ENCODE measurements at regions not wholly inside any gene's neighbourhood (a gene's known extent, or its start where the extent isn't known, plus 50 kb on each side); places are given as distances from the start of the nearest gene placed in this dataset.

DNA sequence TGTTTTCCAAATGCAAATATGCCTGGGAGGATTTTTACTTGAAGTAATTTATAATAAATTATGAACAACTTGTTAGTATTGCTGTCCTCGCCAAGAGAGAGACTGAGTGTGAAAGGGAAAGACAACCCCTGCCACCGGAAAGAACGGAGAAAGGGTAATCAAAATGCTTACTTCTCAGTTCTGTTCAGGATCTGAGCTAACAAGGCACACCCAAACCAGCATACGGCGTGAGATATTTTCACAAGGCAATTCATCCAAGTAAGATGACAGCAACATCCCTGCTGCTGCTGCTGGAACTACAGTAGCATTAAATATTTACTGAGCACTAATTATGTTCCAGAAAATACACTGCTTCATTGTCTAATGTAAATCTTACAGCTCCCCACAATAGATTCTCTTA is 96.1 kb downstream of the KBTBD8 start:
- Histone ChIP-seq H3K27ac (ENCODE audit: low read depth, low read length) (no peak overlapping the region), H3K4me3 (ENCODE audit: low read depth, low read length) (no peak overlapping the region), H3K9ac (ENCODE audit: low read depth, low read length) (no peak overlapping the region)

DNA sequence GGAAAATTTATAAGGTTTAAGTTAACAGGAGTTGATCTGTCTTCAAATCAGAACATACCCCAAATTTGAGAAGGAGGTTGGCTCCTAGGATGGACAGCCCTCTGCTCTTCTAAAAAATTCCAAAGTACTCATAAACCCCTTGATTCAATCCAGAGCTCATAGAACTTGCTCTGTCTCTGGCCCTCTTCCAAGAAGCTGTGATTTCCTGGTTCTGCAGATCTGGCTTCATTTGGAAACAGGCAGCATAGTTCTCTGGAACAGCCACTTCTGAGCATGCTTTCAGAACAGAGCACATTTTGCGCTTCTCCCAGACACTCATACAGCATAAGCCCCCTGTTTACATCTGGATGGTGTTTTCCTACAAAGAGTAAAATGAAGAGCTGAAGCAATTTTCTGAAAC is 96.7 kb downstream of the KBTBD8 start:
- Histone ChIP-seq H3K9ac (ENCODE audit: low read depth, low read length) (no peak overlapping the region), H3K4me1 (ENCODE audit: control insufficient read depth, insufficient read depth, low read length) (no peaks in the 10 kb centered on the region), H3K36me3 (ENCODE audit: control insufficient read depth, insufficient read depth, low read length) (no peaks in the 10 kb centered on the region), H3K27me3 (ENCODE audit: control insufficient read depth, insufficient read depth, low read length) (no peaks in the 10 kb centered on the region), H3K9me3 (ENCODE audit: control insufficient read depth, insufficient read depth, low read length) (no peaks in the 10 kb centered on the region), H3K4me3 (ENCODE audit: low read depth, low read length) (no peak overlapping the region), H3K27ac (ENCODE audit: low read depth, low read length) (no peak overlapping the region)

More for the DNA sequence above, 96.1 kb downstream of the KBTBD8 start:
- H3K9me3 ChIP-seq (ENCODE audit: control insufficient read depth, insufficient read depth, low read length): no peaks in the 10 kb centered on the region
- no peaks in the 10 kb centered on the region for H3K4me1 ChIP-seq (ENCODE audit: control insufficient read depth, insufficient read depth, low read length)
- H3K27me3 ChIP-seq (ENCODE audit: control insufficient read depth, insufficient read depth, low read length): no peaks in the 10 kb centered on the region
- H3K36me3 ChIP-seq (ENCODE audit: control insufficient read depth, insufficient read depth, low read length): no peaks in the 10 kb centered on the region

DNA sequence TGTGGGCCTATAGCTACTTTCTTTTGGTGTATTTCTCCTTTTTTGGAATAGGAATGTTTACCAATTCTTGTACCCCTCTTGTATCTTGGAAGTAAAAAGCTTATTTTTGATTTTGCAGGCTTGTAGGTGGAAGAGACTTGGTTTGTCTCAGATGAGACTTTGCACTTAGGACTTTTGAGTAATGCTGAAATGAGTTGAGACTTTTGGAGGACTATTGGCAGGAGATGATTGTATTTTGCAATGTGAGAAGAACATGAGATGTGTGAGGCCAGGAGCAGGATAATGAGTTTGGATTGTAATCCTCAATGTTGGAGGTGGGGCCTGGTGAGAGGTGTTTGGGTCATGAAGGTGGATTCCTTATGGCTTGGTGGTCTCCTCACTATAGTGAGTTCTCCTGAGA is 106.3 kb downstream of the KBTBD8 start:
- no peaks in the 10 kb centered on the region for H3K36me3 ChIP-seq (ENCODE audit: control insufficient read depth, insufficient read depth, low read length)

DNA sequence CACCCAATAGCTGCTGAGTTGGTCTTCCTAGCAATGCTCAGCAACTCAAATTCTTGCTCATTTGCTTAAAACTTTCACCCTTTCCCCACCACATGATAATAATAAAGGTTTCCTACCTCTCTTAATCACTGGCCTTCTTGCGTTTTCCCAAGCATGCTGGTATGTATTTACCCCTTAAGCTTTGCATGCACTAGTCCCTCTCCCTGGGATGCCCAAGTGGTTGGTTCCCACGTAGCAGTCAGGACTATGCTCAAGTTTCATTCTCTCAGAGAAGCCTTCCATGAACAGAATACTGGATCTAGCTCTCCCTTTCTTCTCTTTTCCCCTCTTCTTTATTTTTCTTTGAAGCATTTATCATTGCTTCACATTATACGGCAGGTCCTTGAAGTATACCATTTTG is 108.8 kb downstream of the KBTBD8 start:
- no peak overlapping the region for H3K27ac ChIP-seq (ENCODE audit: low read depth, low read length)
- no peak overlapping the region for H3K9ac ChIP-seq (ENCODE audit: low read depth, low read length)
- H3K27me3 ChIP-seq (ENCODE audit: control insufficient read depth, insufficient read depth, low read length): no peaks in the 10 kb centered on the region
- H3K9me3 ChIP-seq (ENCODE audit: control insufficient read depth, insufficient read depth, low read length): no peaks in the 10 kb centered on the region
- H3K4me1 ChIP-seq (ENCODE audit: control insufficient read depth, insufficient read depth, low read length): peaks cover 11% of the 10 kb centered on the region
- no peak overlapping the region for H3K4me3 ChIP-seq (ENCODE audit: low read depth, low read length)
- H3K36me3 ChIP-seq (ENCODE audit: control insufficient read depth, insufficient read depth, low read length): no peaks in the 10 kb centered on the region

More for the DNA sequence above, 106.3 kb downstream of the KBTBD8 start:
- no peaks in the 10 kb centered on the region for H3K9me3 ChIP-seq (ENCODE audit: control insufficient read depth, insufficient read depth, low read length)
- no peak overlapping the region for H3K4me3 ChIP-seq (ENCODE audit: low read depth, low read length)
- no peak overlapping the region for H3K9ac ChIP-seq (ENCODE audit: low read depth, low read length)
- peaks cover 4% of the 10 kb centered on the region for H3K4me1 ChIP-seq (ENCODE audit: control insufficient read depth, insufficient read depth, low read length)
- H3K27ac ChIP-seq (ENCODE audit: low read depth, low read length): no peak overlapping the region
- no peaks in the 10 kb centered on the region for H3K27me3 ChIP-seq (ENCODE audit: control insufficient read depth, insufficient read depth, low read length)

DNA sequence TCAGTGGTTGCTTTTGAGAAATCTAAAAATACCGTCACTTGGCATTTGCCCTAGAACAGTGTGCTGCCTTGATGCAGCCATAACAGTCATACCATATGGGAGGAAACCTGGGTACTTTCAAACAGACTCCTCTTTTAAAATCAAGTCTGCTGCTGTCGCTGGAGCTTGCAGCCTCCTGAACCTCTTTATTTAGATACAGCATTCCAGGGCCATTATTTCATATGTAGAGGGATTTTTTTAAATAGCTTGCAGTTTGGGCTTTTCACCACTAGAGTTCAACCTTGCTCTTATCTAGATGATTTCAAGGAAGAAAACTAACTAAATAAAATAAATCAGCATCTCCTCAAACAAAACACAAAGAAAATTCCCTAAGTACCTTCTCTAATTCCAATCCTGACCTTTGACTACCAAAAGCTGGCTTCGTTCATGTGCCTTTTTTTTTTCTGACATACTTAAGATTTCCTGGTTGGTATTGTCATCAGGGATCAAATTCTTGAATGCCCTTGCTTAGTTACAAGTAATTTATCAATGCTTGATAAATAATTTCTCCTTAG is 111.6 kb downstream of the KBTBD8 start:
- H3K4me1 ChIP-seq (ENCODE audit: control insufficient read depth, insufficient read depth, low read length): peaks cover 11% of the 10 kb centered on the region
- H3K36me3 ChIP-seq (ENCODE audit: control insufficient read depth, insufficient read depth, low read length): no peaks in the 10 kb centered on the region
- H3K27ac ChIP-seq (ENCODE audit: low read depth, low read length): no peak overlapping the region
- no peak overlapping the region for H3K9ac ChIP-seq (ENCODE audit: low read depth, low read length)
- H3K4me3 ChIP-seq (ENCODE audit: low read depth, low read length): no peak overlapping the region
- no peaks in the 10 kb centered on the region for H3K27me3 ChIP-seq (ENCODE audit: control insufficient read depth, insufficient read depth, low read length)
- no peaks in the 10 kb centered on the region for H3K9me3 ChIP-seq (ENCODE audit: control insufficient read depth, insufficient read depth, low read length)

DNA sequence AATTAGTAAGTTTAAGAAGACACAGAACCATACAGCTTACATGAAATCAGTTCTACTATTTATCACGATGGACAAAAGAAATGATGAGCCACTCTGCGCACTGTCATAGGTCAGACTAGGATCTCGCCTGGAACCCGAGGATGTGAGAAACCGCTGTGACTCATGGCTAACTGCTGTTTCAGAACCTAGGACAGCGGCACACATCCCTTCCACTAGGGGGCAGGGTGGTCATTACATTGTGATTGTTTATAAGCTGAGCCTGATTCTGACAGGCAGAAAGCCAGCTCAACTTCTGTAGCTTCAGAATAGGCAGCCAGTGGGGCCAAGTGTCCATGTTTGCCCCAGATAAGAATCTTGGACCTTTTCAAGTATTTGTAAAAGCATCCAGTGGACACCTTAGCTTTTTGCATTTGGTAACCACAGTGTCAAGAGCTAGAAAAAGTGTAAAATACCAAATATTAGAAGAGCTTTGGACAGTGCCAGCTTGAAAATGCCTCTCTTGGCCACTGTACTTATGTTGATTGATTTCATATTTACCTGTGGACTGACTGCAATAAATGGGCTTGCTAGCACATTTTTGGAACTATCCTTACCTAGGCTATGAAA is 115.8 kb downstream of the KBTBD8 start:
- H3K9me3 ChIP-seq (ENCODE audit: control insufficient read depth, insufficient read depth, low read length): no peaks in the 10 kb centered on the region

DNA sequence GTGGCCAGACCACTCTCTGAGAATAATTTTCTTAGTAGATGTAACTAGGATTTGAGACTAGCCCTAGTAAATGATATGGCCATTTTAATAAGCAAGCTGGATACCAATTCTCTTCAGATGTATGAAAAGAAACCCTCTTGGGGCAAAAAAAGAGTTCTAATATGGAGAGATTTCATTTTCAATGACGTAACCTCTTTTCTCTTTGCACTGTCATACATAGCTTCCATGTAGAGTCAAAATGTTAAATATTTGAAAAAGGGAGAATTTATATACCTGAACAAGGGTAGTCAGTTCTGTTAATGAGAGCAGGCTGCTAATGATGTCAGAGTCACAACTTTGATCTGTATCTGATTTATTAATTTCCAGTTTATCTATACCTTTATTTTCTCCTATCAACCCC is 120.0 kb downstream of the KBTBD8 start:
- Histone ChIP-seq H3K36me3 (ENCODE audit: control insufficient read depth, insufficient read depth, low read length) (no peaks in the 10 kb centered on the region), H3K9me3 (ENCODE audit: control insufficient read depth, insufficient read depth, low read length) (no peaks in the 10 kb centered on the region), H3K27me3 (ENCODE audit: control insufficient read depth, insufficient read depth, low read length) (no peaks in the 10 kb centered on the region), H3K9ac (ENCODE audit: low read depth, low read length) (no peak overlapping the region), H3K4me3 (ENCODE audit: low read depth, low read length) (no peak overlapping the region), H3K27ac (ENCODE audit: low read depth, low read length) (no peak overlapping the region), H3K4me1 (ENCODE audit: control insufficient read depth, insufficient read depth, low read length) (no peaks in the 10 kb centered on the region)

More for the DNA sequence above, 115.8 kb downstream of the KBTBD8 start:
- H3K27me3 ChIP-seq (ENCODE audit: control insufficient read depth, insufficient read depth, low read length): no peaks in the 10 kb centered on the region
- no peak overlapping the region for H3K9ac ChIP-seq (ENCODE audit: low read depth, low read length)
- no peak overlapping the region for H3K4me3 ChIP-seq (ENCODE audit: low read depth, low read length)
- H3K36me3 ChIP-seq (ENCODE audit: control insufficient read depth, insufficient read depth, low read length): no peaks in the 10 kb centered on the region
- H3K27ac ChIP-seq (ENCODE audit: low read depth, low read length): no peak overlapping the region
- peaks cover 11% of the 10 kb centered on the region for H3K4me1 ChIP-seq (ENCODE audit: control insufficient read depth, insufficient read depth, low read length)

DNA sequence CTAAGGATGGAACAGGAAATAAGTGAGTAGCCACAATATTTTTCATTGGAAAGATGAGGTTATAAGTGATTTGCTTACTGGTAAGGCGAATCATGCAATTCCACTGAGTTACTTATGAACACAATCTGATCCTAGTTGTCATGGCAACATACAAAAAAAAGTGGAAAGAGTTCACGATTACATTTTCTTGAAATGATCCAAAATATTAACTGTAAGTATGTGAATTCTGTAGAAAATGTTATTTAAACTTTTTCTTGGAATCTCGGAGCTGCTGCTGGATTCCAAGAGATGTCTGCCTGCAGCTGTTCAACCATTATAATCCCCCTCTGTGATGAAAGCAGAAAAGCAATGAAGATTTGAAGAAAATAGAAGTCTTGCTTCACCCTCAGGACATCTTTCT is 120.5 kb downstream of the KBTBD8 start:
- Histone ChIP-seq H3K4me1 (ENCODE audit: control insufficient read depth, insufficient read depth, low read length) (no peaks in the 10 kb centered on the region), H3K9ac (ENCODE audit: low read depth, low read length) (no peak overlapping the region), H3K4me3 (ENCODE audit: low read depth, low read length) (no peak overlapping the region), H3K27me3 (ENCODE audit: control insufficient read depth, insufficient read depth, low read length) (no peaks in the 10 kb centered on the region), H3K36me3 (ENCODE audit: control insufficient read depth, insufficient read depth, low read length) (no peaks in the 10 kb centered on the region), H3K9me3 (ENCODE audit: control insufficient read depth, insufficient read depth, low read length) (no peaks in the 10 kb centered on the region), H3K27ac (ENCODE audit: low read depth, low read length) (no peak overlapping the region)

DNA sequence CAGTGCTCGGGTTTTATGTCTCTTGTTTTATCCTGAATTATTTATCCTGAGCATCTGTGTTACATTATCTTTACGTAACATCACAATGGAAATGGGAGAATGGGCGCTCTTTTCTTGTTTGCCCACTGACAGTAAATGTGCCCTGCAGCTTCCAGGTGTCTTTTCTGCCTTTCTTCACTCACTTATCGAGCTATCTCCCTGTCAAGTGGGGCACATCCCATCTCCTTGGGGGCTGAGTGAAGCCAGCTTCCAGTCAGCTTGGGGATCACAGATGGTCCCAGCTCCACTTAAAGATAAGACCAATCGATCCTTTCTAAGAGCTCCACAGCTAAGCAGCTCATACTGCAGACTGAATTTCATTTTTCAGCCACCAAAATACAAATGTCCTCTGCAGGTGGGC is 125.8 kb downstream of the KBTBD8 start:
- H3K27me3 ChIP-seq (ENCODE audit: control insufficient read depth, insufficient read depth, low read length): no peaks in the 10 kb centered on the region
- H3K36me3 ChIP-seq (ENCODE audit: control insufficient read depth, insufficient read depth, low read length): no peaks in the 10 kb centered on the region
- H3K9me3 ChIP-seq (ENCODE audit: control insufficient read depth, insufficient read depth, low read length): no peaks in the 10 kb centered on the region
- no peak overlapping the region for H3K9ac ChIP-seq (ENCODE audit: low read depth, low read length)
- H3K4me1 ChIP-seq (ENCODE audit: control insufficient read depth, insufficient read depth, low read length): no peaks in the 10 kb centered on the region
- H3K4me3 ChIP-seq (ENCODE audit: low read depth, low read length): no peak overlapping the region
- no peak overlapping the region for H3K27ac ChIP-seq (ENCODE audit: low read depth, low read length)

DNA sequence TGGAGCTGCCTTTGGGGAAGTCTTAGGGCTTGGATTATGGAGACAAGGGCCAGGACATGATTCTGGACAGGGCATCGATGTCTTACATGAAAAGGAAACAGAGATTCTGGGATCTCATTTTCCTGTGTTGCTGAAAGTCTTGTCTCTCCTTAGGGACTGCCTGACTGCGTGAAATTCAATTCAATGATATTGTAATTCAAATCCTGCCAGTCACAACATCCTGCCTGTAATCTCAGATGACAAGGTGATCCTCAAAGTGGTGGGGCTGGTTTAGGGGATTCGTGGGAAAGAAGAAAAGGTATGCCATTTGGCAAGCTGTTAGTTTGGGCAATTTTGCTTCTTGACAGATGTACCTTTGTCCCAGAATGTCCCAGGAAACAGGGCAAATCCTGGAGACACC is 129.1 kb downstream of the KBTBD8 start:
- Histone ChIP-seq H3K9ac (ENCODE audit: low read depth, low read length) (no peak overlapping the region), H3K4me3 (ENCODE audit: low read depth, low read length) (no peak overlapping the region), H3K36me3 (ENCODE audit: control insufficient read depth, insufficient read depth, low read length) (no peaks in the 10 kb centered on the region), H3K27ac (ENCODE audit: low read depth, low read length) (no peak overlapping the region), H3K27me3 (ENCODE audit: control insufficient read depth, insufficient read depth, low read length) (no peaks in the 10 kb centered on the region), H3K4me1 (ENCODE audit: control insufficient read depth, insufficient read depth, low read length) (no peaks in the 10 kb centered on the region), H3K9me3 (ENCODE audit: control insufficient read depth, insufficient read depth, low read length) (no peaks in the 10 kb centered on the region)

DNA sequence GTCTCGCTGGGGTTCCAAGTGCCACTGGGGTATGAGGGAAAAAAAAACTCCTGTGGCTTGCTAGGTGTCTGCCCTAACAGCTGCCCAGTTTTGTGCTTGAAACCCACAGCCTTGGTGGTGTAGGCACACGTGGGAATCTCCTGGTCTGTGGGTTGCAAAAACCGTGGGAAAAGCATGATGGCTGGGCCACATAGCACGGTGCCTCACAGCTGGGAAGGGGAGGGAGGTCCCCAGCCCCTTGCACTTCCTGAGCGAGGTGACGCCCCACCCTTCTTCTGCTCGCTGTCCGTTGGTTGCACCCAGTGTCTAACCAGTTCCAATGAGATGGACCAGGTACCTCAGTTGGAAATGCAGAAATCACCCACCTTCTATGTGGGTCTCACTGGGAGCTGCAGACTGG is 144.3 kb downstream of the KBTBD8 start:
- no peaks in the 10 kb centered on the region for H3K9me3 ChIP-seq (ENCODE audit: control insufficient read depth, insufficient read depth, low read length)

More for the DNA sequence above, 144.3 kb downstream of the KBTBD8 start:
- no peaks in the 10 kb centered on the region for H3K36me3 ChIP-seq (ENCODE audit: control insufficient read depth, insufficient read depth, low read length)
- H3K4me3 ChIP-seq (ENCODE audit: low read depth, low read length): no peak overlapping the region
- no peak overlapping the region for H3K27ac ChIP-seq (ENCODE audit: low read depth, low read length)
- H3K27me3 ChIP-seq (ENCODE audit: control insufficient read depth, insufficient read depth, low read length): no peaks in the 10 kb centered on the region
- H3K9ac ChIP-seq (ENCODE audit: low read depth, low read length): no peak overlapping the region
- no peaks in the 10 kb centered on the region for H3K4me1 ChIP-seq (ENCODE audit: control insufficient read depth, insufficient read depth, low read length)
